Endothelial cell of umbilical vein (primary cell): ENCODE measurements at regions not wholly inside any gene's neighbourhood (a gene's known extent, or its start where the extent isn't known, plus 50 kb on each side); places are given as distances from the start of the nearest gene placed in this dataset.
A peak's percentile ranks its signal among the peaks of the same experiment; 100 is the strongest.

Source experiments
- BruUV-seq: library from RNA; stranded (reverse); fragments of 400-500 nt; replicated peaks from 2 replicates; lab custom pipeline; 2021; lab: Mats Ljungman, UMichigan
- CTCF ChIA-PET: fragments of 300-600, 350-600 bp; sonication (Branson Sonifier 250); formaldehyde crosslinking; loops from one replicate; lab custom pipeline; 2021; ENCODE audit warnings: antibody characterized with exemption, inconsistent platforms; lab: Charles Lee
- POLR2A ChIA-PET: fragments of 300-600, 350-600 bp; sonication (Branson Sonifier 250); formaldehyde crosslinking; loops from one replicate; lab custom pipeline; 2021; ENCODE audit warnings: antibody characterized with exemption, inconsistent platforms; lab: Charles Lee
- DNase-seq: peaks from one replicate; pipeline ENCODE4 v3.0.0-alpha.2; 2011; ENCODE audit warnings: low read depth, low spot score
- FAIRE-seq: peaks from 2 replicates; lab custom pipeline; 2011; peaks lifted over from hg19 to GRCh38; lab: Jason Lieb, UNC
- H2AFZ ChIP-seq: 2 replicates; pipeline ENCODE4 v1.6.0; 2012; ENCODE audit warnings: low read depth, low read length, control low read depth, inconsistent platforms
- H3K27ac ChIP-seq: 2 replicates; pipeline ENCODE4 v1.5.1; 2011; ENCODE audit warnings: low read depth, mild to moderate bottlenecking, control low read depth, low read length, moderate library complexity; ENCODE audit not compliant: insufficient read depth
- H3K27me3 ChIP-seq, 2 experiments: 2 replicates each; pipeline versions ENCODE4 v1.6.0 to v1.6.1; 2011; ENCODE audit warnings: low read length in 2 of 2, mixed read lengths in 1 of 2; ENCODE audit not compliant: control insufficient read depth in 2 of 2, insufficient read depth in 2 of 2
- H3K36me3 ChIP-seq, 2 experiments: 2 replicates in 1 of 2; 3 replicates in 1 of 2; pipeline ENCODE4 v1.5.1; 2011; ENCODE audit warnings: low read length in 2 of 2, mild to moderate bottlenecking in 1 of 2, moderate library complexity in 1 of 2; ENCODE audit not compliant: control insufficient read depth in 2 of 2, insufficient read depth in 2 of 2; ENCODE audit errors: extremely low read depth in 1 of 2
- H3K4me1 ChIP-seq: 3 replicates; pipeline ENCODE4 v1.5.1; 2011; ENCODE audit warnings: mild to moderate bottlenecking, low read length; ENCODE audit not compliant: control insufficient read depth, insufficient read depth; ENCODE audit errors: extremely low read depth
- H3K4me2 ChIP-seq: 2 replicates; pipeline ENCODE4 v1.6.1; 2011; ENCODE audit warnings: low read length, control low read depth, mixed read lengths; ENCODE audit not compliant: insufficient read depth
- H3K4me3 ChIP-seq, 3 experiments: fragments of 200-600 bp in 1 of 3; sonication (generic), shearing (Covaris generic) in 1 of 3; replicated peaks in 1 of 3; 2 replicates each; pipeline ENCODE4 v1.5.1; 2011 to 2016; ENCODE audit warnings: control low read depth in 3 of 3, low read length in 3 of 3, mild to moderate bottlenecking in 2 of 3, inconsistent platforms in 1 of 3, low read depth in 1 of 3, moderate library complexity in 1 of 3; ENCODE audit not compliant: insufficient read depth in 1 of 3
- H3K79me2 ChIP-seq: 2 replicates; pipeline ENCODE4 v1.6.0; 2012; ENCODE audit warnings: low read length, inconsistent platforms; ENCODE audit not compliant: control insufficient read depth, insufficient read depth
- H3K9ac ChIP-seq: replicated peaks from 2 replicates; pipeline ENCODE3; 2011; ENCODE audit warnings: low read length, control low read depth; ENCODE audit not compliant: insufficient read depth; ENCODE audit errors: extremely low read depth
- H3K9me1 ChIP-seq: replicated peaks from 3 replicates; pipeline ENCODE4 v1.6.0; 2011; ENCODE audit warnings: mild to moderate bottlenecking, low read length; ENCODE audit not compliant: control insufficient read depth, insufficient read depth; ENCODE audit errors: extremely low read depth
- H3K9me3 ChIP-seq: replicated peaks from 2 replicates; pipeline ENCODE4 v1.5.1; 2012; ENCODE audit warnings: low read length, inconsistent platforms; ENCODE audit not compliant: control insufficient read depth, insufficient read depth
- H4K20me1 ChIP-seq: replicated peaks from 2 replicates; pipeline ENCODE3; 2011; ENCODE audit warnings: mild to moderate bottlenecking, low read length; ENCODE audit not compliant: control insufficient read depth, insufficient read depth; ENCODE audit errors: extremely low read depth
- CTCF ChIP-seq, 2 donors: IDR thresholded peaks; 1 replicate in 1 of 2; 2 replicates in 1 of 2; pipeline ENCODE4 v1.5.1; 2011; ENCODE audit warnings: low read length in 2 of 2, mild to moderate bottlenecking in 2 of 2, moderate library complexity in 2 of 2, control low read depth in 1 of 2, inconsistent platforms in 1 of 2, low read depth in 1 of 2; ENCODE audit not compliant: insufficient read depth in 1 of 2; ENCODE audit errors: extremely low read depth in 1 of 2
- EZH2 ChIP-seq: IDR thresholded peaks from 2 replicates; pipeline ENCODE4 v1.6.1; 2012; ENCODE audit warnings: borderline replicate concordance, low read depth, mild to moderate bottlenecking, moderate library complexity, low read length, inconsistent platforms; ENCODE audit not compliant: severe bottlenecking
- FOS ChIP-seq: IDR thresholded peaks from 2 replicates; pipeline ENCODE4 v1.6.1; 2011; ENCODE audit warnings: mild to moderate bottlenecking, low read length, moderate library complexity, borderline replicate concordance; ENCODE audit not compliant: insufficient read depth
- GATA2 ChIP-seq: IDR thresholded peaks from 2 replicates; pipeline ENCODE4 v1.7.0; 2011; ENCODE audit warnings: low read depth, mild to moderate bottlenecking, moderate library complexity, mixed read lengths, low read length; ENCODE audit not compliant: insufficient read length, insufficient read depth
- JUN ChIP-seq: IDR thresholded peaks from 2 replicates; pipeline ENCODE4 v1.6.1; 2011; ENCODE audit warnings: borderline replicate concordance, low read depth; ENCODE audit not compliant: insufficient read length, insufficient read depth
- MAX ChIP-seq: IDR thresholded peaks from 2 replicates; pipeline ENCODE4 v1.6.1; 2011; ENCODE audit not compliant: insufficient read depth, insufficient read length
- MYC ChIP-seq: IDR thresholded peaks from one replicate; pipeline ENCODE4 v1.6.1; 2011; ENCODE audit warnings: mild to moderate bottlenecking, low read depth, low read length
- POLR2A ChIP-seq: IDR thresholded peaks from 2 replicates; pipeline ENCODE4 v1.6.1; 2012; ENCODE audit warnings: low read depth, mild to moderate bottlenecking, control low read depth, low read length
- POLR2AphosphoS5 ChIP-seq: IDR thresholded peaks from 2 replicates; pipeline ENCODE4 v1.6.1; 2012; ENCODE audit warnings: low read depth, mild to moderate bottlenecking, control low read depth, low read length, moderate library complexity; ENCODE audit not compliant: insufficient read depth
- dilution Hi-C: fragments of 300-500 bp; cut with MboI; formaldehyde crosslinking; loops from one replicate; pipeline ENCODE4 v1.15.0; 2019; ENCODE audit warnings: low sequenced_read_pairs; ENCODE audit not compliant: extremely low pct_ligation_motif_present
- intact Hi-C: fragments of 100-400 bp; cut with micrococcal nuclease; formaldehyde crosslinking; loops from one replicate; pipeline ENCODE4 v1.10.0; 2022

- ChIA-PET CTCF (no interaction called here), POLR2A (no interaction called here)
- Histone ChIP-seq H3K36me3 (no peaks in the 10 kb centered on the region), H2AFZ (no peak overlapping the region), H3K4me2 (no peak overlapping the region), H3K9me1 (no peaks in the 10 kb centered on the region), H3K79me2 (no peaks in the 10 kb centered on the region), H3K4me1 (no peaks in the 10 kb centered on the region), H3K4me3 (no peak overlapping the region), H3K9me3 (no peaks in the 10 kb centered on the region), H3K27ac (no peak overlapping the region), H4K20me1 (no peaks in the 10 kb centered on the region), H3K27me3 (peaks cover 0 to 2% of the 10 kb centered on the region in 2 experiments), H3K9ac (no peak overlapping the region)
- no TSS peak for BruUV-seq
- dilution Hi-C loops (no loop called here), intact Hi-C loops (loop anchor here (1.0 kb wide), 1 partner anchor 220 kb away; no protein-coding TSS in a partner anchor)
- TF ChIP-seq CTCF (IDR thresholded peaks at IDR 0.05; ENCODE audit: extremely low read depth in 1 of 2, insufficient read depth in 1 of 2, low read depth in 1 of 2, low read length in 2 of 2) (peak in 1 of 2 donors; percentile 27), POLR2AphosphoS5 (no peak)
- no peak for FAIRE-seq
- no peak for DNase-seq
Observed at GRCh38 chr4:186946682-186947294, 223.1 kb upstream of the FAT1 start.

DNA sequence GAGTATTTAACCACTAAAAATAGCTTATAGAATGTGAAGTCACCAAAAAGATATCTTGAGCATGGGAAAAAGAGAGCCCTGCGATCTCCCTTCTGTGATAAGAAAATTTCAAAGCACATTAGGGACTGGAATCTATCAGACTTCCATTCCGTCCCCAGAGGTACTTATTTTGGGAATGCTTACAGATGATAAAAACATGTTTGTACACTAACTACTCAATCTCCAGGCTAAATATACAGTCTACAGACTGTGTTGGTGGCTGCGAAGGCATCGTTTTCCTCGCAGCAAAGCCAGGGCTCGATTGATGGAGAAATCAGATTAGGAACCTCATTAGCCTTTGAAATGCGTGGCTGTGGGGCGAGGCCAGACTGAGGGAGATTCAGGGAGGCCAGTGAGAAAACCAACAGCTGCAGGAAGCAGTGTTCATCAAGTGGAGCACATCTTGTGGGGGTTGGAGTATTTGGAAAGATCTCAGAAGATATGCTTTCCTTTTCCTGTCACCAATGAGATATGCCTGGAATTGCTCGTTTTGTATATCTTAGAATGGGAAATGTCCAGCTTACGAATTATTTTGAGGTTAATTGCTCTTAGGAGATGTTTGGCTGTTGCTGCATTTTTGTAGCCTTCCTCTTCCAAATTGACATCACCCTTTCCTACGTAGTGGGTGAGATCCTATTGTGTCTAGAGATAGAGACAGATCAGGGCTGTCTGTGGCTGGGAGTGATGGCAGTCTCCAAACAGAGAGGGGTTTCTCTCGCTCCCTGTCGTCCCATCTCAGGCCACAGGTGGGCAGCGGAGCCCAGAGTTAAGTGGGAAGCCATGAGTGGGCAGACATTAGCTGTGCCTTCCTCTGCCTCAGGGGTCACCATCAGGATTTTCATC, 224.9 kb upstream of the FAT1 start:
- TF ChIP-seq MYC (no peak), JUN (no peak), MAX (no peak), POLR2A (no peak), POLR2AphosphoS5 (no peak), EZH2 (no peak), CTCF (IDR thresholded peaks at IDR 0.05; ENCODE audit: extremely low read depth in 1 of 2, insufficient read depth in 1 of 2, low read depth in 1 of 2, low read length in 2 of 2) (no peak), GATA2 (no peak), FOS (no peak)
- Histone ChIP-seq H3K4me1 (no peaks in the 10 kb centered on the region), H3K9me1 (no peaks in the 10 kb centered on the region), H3K4me3 (no peak overlapping the region), H4K20me1 (no peaks in the 10 kb centered on the region), H3K9ac (no peak overlapping the region), H3K79me2 (no peaks in the 10 kb centered on the region), H3K9me3 (no peaks in the 10 kb centered on the region), H2AFZ (no peak overlapping the region), H3K27ac (no peak overlapping the region), H3K27me3 (no peaks in the 10 kb centered on the region), H3K36me3 (no peaks in the 10 kb centered on the region), H3K4me2 (no peak overlapping the region)
- ChIA-PET CTCF (no interaction called here), POLR2A (no interaction called here)
- DNase-seq (no peak), FAIRE-seq (no peak)
- dilution Hi-C loops, result no loop called here
- intact Hi-C loops, result no loop called here
- no TSS peak for BruUV-seq
